GM21737 (cell line): ENCODE measurements at regions not wholly inside any gene's neighbourhood (a gene's known extent, or its start where the extent isn't known, plus 50 kb on each side); places are given as distances from the start of the nearest gene placed in this dataset.

Experiments used
- ATAC-seq: cut with Tn5 transposase; IDR thresholded peaks from one replicate; pipeline ENCODE4 v1.9.1; 2021; ENCODE audit warnings: mild to moderate bottlenecking, moderate library complexity; ENCODE audit not compliant: unreplicated experiment

DNA sequence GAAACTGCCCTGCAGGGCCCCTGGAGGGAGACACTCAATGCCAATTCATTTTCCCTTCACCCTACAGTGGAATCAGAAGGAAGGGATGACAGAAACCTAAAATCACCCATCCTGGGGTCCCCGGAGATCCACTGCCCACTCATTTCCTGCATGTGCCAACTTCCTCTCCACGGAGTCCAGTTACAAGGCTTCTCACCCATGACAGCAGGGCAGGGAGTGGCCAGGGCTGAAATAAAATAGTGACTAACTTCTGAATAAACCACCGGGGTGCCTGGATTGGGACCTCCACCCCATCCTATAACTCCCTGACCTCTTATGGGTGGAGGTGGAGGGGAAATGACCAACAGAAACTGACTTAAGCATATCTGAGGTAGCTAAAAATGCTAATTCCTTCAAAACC, 362.3 kb downstream of the MAFB start:
- no peak for ATAC-seq

DNA sequence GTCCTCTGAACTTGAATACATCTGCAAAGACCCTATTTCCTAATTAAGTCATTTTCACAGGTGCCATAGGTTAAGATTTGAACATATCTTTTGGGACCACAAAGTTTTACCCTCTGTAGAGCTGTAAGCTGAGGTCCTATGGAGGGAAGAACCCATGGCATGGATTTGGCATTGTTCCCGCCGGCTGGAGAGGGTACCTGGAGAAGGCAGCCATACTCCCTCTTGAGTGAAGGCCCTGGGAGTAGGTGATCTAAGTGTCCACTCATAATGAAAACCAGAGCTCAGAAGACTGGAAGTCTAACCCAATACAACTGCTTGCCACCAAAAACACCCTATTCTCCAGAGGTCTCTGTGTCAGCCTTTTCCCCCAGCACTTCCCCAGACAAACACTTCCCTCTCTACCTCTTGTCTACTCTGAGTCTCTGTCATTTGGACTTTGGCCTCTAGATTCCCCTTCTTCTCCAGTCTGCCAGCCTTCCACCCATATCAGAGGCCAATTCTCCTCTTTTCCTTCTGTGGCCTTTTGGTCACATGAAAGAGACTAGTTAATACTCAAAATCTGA, 363.9 kb downstream of the MAFB start:
- no peak for ATAC-seq

DNA sequence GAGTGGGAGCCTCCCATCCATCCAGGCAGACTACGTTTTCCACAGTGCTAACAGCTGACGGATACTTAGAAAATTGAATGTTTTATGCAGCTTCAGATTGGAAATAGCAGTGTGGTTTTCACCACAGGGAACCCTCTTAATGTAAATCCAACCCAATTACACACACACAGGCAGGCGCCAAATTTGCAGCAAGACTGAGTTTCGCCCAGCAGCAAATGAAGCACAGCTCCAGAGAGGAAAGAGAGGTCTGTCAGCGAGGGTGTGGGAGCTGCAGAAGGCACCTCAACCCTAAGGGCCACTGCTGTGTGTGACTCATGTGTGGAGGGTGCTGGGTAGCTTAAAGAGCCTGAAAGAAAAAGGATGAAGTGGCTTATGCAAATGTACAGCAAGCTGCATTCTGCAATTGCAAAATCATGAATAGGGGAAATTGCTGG, 365.7 kb downstream of the MAFB start:
- no peak for ATAC-seq

DNA sequence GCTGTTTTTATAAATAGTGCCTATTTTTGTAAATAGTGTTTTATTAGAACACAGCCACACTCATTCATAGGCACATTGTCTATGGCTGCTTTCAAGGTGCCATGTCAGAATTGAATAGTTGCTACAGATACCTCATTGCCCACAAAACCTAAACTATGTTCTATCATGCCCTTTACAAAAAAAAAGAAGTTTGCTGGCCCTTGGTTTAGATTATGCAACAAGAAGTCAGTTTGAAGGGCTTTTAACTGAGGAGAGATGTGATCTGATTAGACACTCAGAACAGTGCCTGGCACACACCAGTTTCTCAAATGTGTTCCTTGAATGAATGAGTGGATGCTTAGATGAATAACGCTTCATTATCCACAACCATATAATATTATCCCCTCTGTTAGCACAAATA, 366.1 kb downstream of the MAFB start:
- ATAC-seq = no peak

DNA sequence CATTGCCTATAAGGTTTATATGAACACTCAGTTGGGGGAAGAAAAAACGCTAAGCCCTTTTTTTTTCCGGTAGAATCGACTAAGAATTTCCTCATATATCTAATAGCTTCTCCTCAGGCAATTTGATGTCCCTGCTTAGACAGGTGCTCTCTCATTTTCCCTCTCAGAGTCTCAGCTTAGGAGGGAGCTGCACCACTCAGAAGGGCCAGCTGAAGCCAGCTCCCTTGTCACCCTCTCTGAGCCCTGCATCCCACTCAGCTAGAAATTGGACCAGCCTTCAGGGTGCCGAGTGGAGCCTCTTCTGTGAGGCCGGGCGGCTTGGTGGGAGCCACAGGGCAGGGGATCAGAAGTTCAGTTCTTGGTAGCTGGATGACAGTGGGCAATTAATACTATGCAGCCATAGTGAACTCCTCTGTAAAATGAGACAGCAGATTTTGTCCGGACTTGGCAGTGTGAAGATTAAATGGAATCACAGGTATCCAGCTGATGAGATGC, 368.5 kb downstream of the MAFB start:
- no peak for ATAC-seq

DNA sequence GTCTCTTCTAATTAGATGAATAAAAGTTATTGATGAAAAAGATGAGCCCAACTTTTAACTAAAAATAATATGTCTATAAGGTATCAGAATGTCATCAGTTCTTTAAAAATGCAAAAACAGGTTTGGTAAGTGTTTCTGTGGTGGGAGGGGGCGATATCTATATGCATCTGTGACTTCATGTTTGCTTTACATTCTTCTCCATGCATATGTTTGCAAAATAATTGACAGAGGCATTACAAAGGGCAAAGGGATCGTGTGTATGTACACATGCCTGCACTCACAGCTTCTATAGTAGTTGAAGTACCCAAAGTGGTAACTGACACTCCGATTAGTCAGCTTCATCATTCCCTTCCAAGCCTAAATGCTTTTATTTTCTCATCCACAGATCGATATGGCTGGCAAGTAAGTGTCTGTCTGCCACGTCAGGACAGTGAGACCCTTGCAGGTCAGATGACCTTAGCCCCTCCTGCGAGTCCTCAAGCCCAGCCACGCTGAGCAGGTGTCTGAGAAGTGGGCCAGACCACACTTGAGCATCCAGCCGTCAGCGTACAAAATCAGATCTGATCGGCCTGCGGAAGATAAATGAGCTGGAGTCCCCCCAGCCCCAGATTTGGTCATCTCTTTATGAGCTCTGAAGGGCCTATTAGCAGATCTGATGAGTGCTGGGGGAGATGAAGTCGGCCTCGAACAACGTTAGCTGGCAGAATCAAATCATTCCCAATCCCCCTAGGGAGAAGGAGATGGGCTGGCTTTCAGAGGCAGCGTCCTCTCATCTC, 369.1 kb downstream of the MAFB start:
- no peak for ATAC-seq

DNA sequence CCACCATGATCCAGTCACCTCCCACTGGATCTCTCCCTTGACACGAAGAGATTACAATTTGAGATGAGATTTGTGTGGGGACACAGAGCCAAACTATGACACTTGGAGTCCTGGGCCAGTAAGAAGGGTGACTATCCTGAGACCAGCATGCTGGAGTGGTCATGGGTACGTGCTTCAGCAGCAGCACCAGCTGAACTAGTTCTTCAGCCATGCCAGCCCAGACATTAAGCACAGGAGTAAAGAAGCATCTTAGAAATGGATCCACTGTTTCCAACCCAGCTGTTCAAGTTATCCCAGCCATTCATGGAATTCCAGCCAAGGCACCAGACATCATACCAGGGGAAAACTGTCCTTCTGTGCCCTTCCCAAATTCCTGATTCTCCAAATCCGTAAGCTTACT, 370.0 kb downstream of the MAFB start:
- ATAC-seq = no peak

DNA sequence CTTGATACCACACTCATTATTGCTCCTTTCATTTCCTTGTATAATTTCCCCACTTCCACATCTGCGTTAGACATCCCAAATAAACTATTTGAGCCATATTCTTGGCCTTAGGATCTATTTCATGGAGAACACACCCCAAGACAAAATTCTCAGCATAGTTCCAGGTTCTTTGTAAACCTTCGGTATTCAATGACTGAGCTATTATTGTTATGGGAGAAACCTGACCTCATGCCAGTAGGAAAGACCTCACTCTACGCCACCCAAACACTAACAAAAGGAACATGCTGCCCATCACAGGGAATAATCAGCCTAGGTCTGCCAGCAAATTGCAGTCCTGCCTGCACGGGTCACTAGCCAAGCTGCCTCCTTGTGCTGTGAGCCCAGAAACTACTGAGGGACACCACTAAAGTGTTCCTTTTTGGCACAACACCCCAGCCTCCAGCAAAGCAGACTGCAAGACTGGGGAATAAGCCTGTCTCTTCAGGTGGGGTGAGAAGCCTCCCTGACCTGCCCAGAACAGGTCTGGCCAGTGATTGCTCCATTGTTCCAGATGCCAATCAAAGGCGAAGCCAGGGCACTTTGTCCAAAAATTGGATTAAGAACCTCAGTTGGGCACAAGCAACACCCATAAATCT, 371.8 kb downstream of the MAFB start:
- ATAC-seq = no peak

DNA sequence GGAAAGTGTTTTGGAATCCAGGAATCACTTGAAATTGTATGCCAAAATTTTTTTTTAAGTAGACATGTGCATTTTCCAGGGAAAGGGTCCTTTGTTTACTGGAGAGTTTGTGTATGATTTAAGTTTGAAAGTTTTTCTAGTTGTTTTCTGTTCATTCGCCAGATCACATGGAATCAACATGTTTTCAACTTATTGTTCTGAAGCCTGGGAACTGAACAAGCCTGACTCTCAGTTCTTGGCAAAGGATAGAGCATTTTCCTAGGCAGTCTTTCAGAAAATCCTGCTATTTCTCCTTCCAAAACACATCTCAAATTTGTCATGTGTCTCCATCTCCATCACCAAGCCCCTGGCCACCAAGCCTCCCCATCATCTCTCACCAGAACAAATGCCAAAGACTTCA, 374.8 kb downstream of the MAFB start:
- no peak for ATAC-seq

DNA sequence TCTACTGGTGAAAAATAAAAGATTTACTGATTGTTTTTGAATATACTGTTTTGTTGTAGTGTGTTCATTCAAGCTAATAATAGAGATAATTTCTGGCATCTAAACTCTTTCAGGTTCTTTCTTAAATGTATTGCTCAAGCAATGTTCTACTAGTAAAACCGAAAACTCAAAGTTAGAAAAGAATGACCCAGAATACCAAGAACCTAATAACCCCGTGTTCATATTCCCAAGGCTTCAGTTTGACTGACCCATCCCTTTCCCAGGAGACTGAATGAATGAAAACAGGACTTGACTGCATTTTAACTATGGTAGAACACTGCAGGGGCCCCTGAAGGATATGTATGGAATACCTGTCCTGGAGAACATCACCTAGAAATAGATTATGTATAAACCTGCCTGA, 375.3 kb downstream of the MAFB start:
- ATAC-seq = no peak

DNA sequence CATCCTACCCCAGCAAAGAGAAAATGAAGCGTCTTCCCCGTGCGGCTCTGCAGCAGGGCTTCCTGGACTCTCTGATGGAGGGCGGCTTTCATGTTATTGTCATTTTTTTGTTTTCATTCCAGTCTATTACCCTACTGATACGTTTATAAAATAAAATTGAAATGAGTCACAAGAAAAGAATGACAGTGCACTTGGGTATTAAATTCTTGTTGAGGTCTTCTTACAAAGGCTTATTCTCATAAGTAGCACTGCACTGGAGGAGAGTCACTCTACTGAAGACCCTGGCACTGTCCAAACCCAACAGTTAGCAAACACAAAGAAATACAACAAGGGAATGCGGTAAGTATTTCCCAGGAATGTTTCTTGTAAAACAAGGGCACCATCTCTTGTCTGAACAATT, 379.3 kb downstream of the MAFB start:
- ATAC-seq = no peak

DNA sequence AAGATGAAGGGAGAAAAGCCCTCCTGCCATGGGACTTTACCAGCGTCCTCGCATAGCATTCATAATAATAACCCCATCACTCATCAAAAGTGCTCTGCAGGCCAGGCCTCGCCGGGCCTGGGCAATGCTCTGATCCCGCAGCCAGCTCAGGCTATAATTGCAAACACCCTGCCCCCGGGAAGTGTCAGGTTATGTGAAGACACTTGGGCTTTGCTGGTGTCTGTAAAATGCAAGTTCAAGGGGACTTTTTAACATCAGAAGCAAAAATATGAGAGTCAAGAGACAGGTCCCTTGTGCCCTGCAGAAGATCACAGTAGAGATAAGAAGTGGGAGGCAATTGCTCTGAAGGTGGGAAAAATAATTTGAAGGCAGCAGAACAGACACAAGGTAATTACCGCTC, 381.0 kb downstream of the MAFB start:
- ATAC-seq = no peak

DNA sequence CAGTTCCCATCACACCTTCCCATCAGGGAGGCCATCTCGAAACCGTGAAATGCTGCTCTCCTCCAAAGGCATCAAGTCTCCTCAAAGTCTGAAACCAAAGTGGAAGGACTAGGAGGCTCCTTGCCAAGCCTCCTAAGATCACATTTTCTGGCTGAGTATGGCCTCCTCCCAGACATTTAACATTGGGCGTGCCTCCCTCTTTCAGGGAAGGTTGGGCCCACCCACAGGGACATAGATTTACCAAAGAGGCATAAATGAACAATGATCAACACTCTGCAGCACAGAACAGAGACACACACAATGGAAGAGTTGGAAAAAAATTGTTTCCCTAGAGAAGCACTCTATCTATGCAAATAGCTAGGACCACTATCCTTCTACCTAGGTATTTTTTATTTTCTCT, 381.8 kb downstream of the MAFB start:
- no peak for ATAC-seq

DNA sequence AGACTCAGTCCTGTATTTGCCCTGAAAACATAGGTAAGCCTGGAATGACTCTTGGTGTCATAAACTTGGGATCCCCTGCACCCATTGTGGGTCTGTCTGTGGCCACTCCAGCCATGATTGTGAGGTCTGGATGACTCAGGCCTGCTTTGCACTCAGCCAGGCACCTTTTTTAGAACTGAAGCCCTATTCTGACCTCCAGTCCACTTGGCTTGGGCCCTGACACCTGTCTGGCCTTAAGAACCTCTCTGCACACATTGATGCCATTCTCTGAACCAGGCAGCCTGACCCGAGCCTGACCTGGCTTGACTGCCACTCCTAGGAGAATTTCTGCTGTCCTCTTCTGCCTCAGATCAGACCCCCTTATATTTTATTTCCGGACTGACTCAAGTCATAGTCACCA, 383.7 kb downstream of the MAFB start:
- no peak for ATAC-seq

DNA sequence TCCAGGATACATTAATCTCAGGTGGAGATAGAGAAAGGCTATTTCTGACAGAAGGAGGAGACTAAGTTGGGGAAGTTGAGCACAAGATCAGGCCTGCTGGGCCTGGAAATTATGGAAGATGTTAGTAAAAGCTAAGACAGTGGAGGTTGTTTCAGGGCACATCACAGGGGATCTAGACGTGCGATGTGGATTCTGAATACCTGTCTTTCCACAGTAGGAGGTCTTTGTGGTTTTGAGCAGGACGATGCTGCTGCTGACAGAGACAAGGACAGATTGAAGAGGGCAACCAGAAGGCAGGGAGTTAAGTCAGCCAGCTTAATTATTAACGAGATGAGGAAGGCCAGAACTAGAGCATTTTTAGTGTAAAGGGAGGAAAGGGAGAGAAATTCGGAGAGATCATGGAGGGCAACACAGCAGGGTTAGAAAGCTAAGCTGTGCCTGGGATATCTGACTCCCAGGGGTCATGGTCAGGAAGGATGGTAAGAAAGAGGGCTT, 384.9 kb downstream of the MAFB start:
- ATAC-seq = no peak

DNA sequence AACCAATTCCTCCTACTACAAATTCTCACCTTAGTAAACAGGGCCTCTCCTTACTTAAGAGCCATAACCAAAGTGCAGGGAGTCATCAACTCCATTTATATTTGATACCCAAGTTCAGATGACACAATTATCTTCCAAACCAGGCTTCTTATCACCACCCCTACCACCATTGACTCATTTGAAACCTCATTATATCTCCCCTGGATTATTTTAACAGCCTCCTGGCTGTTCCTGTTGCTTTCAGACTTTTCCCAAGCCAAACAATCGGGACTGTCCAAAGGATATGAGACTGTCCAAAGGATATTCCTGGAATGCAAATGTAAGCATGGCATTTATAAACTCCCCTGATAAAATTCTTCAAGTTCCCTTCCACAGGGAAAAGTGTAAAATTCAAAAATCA, 394.3 kb downstream of the MAFB start:
- ATAC-seq = no peak

DNA sequence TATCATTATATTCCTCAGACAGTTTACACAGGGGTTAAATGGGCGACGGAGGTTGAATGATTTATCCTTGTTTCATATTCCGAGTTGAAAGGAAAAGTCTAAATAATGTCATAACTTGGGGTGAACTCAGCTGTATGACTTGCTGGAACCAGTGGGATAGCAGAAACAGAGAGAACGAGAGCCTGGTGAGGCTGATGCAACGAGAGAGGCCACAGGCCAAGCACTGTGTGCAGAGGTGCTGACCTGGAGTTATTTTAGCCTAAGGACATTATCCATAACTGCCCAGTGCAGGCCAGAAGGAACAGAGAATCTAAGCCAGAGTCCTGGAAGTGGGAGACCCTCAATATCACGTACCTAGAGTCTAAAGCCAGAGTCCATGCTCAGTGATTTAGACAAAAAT, 394.9 kb downstream of the MAFB start:
- ATAC-seq = no peak

DNA sequence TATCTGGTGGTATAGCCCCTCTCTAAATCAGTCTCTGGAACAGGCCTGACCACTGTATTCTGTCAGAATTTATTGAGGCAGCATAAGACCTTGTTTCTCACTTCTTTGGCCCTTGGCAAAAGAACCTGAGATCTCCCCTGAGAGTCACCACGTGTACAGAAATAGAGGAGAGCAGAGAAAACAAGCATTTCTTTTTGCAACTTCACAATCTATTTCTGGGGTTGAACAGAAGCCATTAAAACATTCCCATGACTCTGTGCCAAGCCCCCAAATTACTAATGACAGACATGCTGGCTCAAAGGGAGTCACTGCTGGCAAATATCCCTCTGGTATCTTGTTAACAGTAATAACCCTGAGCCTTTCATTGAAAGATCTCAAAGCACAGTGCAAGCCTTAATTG, 395.3 kb downstream of the MAFB start:
- no peak for ATAC-seq

DNA sequence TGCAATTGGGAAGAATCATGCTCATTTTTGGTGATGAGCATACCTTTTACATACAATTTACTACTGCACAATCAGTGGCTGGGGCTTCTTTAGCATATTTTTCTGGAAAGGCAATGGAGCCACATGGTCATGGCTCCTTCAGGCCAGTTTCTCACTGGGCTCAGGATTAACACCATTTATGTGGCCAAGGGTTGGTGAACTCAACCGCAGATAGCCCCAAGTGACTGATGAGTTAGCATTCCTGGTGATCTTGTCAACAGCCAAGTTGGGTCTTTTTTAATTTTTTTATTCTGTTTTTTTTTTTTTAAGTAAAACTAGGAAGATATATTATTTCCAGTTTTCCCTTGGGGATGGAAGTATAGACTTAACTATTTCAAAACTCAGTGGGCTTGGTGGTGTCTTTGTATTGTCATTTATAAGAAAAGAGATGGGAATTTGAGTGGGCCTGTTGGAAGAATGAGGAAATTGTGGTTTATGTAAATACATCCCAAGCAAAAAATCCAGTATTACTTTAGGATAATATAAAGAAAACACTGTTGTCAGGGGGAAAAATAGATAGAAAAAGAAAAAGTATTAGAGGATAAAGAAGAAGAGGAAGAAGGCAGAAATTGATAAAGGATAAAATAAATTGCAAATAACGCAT, 397.4 kb downstream of the MAFB start:
- ATAC-seq = no peak

DNA sequence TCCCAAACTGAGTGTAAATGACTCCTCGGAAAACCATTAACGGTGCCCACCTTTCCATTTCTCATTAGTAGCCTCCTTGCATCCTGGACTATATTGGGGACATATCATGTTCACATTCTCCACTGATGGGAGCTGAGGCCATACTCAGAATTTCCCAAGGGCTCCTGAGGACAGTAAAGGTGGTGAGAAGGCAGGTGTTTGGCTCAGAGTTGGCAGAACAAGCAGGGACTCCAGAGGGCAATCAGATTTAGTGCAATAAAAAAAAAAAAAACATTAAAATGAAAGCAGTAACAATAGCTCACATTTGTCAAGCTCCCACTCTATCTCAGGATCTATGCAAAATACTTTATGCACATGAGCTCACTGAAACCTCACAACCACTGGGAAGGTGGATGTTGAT, 401.4 kb downstream of the MAFB start:
- ATAC-seq = no peak

DNA sequence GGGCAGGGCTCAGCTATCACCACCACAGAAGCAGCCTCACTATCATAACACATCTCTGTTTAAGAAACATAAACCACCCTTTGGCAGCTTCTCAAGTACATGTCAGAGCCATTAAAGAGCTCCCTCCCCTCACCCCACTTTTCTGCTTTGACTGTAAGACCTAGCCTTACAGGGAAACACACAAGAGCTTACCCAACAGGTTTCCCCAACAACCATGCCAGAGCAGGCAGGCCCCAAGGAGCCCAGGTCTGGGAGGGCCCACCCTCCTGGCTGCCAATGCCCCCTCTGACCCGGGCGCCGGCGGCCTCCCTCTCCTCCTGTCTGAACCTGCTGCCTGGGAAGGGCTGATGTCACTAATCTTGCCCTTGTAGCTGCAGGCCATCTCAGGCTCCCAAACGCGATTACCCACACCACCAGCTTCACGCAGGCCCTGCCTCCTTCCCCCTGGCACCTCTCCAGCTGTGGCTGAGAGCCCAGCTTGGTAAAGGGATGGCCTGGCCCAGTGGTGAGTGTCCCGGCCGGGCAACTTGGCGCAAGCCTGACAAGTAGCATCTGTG, 402.0 kb downstream of the MAFB start:
- ATAC-seq = no peak
